ENCODE measurements at regions not wholly inside any gene's neighbourhood (a gene's known extent, or its start where the extent isn't known, plus 50 kb on each side); places are given as distances from the start of the nearest gene placed in this dataset.

DNA sequence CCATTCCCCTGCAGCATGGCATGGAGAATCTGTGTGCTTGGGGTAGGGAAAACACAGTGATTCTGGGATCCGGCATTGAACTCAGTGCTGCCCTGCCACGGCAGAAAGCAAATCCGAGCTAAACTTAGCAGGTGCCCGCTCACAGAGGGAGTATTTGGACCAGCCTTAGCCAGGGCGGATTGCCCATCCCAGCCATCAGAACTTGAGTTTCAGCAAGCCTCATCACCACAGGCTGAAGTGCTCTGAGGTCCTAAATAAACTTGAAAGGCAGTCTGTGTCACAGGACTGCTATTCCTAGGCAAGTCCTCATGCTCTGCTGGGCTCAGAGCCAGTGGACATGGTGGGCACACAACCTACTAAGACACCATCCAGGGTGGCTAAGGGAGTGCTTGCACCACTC is 86.2 kb upstream of the YPEL5 start:
- Histone ChIP-seq H2AFZ (no peak overlapping the region), H3K9me3 (ENCODE audit: control insufficient read depth, low read length) (no peaks in the 10 kb centered on the region), H3K36me3 (ENCODE audit: control insufficient read depth, insufficient read depth, low read length) (no peaks in the 10 kb centered on the region), H3K27me3 (ENCODE audit: control insufficient read depth, insufficient read depth, low read length) (no peaks in the 10 kb centered on the region), H3K4me1 (no peaks in the 10 kb centered on the region), H3K9ac (no peak overlapping the region), H3K4me3 (ENCODE audit: low read depth, low read length) (no peak overlapping the region), H3K79me2 (no peaks in the 10 kb centered on the region), H3K4me2 (ENCODE audit: low read length) (no peak overlapping the region), H3K27ac (no peak overlapping the region)
- TF ChIP-seq, protein P1, sequence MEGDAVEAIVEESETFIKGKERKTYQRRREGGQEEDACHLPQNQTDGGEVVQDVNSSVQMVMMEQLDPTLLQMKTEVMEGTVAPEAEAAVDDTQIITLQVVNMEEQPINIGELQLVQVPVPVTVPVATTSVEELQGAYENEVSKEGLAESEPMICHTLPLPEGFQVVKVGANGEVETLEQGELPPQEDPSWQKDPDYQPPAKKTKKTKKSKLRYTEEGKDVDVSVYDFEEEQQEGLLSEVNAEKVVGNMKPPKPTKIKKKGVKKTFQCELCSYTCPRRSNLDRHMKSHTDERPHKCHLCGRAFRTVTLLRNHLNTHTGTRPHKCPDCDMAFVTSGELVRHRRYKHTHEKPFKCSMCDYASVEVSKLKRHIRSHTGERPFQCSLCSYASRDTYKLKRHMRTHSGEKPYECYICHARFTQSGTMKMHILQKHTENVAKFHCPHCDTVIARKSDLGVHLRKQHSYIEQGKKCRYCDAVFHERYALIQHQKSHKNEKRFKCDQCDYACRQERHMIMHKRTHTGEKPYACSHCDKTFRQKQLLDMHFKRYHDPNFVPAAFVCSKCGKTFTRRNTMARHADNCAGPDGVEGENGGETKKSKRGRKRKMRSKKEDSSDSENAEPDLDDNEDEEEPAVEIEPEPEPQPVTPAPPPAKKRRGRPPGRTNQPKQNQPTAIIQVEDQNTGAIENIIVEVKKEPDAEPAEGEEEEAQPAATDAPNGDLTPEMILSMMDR (IDR thresholded peaks at IDR 0.05): no peak

DNA sequence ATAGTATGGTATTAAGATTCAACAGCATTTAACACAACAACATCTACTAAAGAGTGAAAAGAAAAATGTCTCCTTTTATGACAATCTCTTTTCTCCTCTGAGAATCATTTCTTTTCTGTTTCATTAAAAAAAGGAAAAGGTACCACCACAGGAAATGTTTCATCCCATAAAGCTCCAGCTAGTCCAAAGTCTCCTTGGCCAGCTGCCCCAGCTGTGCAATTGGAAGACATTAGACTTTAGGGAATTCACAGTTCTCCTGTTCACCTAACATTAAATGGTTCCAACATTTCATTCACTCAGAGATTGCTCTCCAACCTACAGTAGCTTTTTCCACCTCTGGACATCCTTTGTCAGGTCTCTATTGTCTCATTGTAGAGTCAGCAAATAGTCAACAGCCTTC is 78.7 kb upstream of the YPEL5 start:
- H3K9ac ChIP-seq: no peak overlapping the region
- no peak overlapping the region for H3K4me3 ChIP-seq (ENCODE audit: low read depth, low read length)
- no peaks in the 10 kb centered on the region for H3K27me3 ChIP-seq (ENCODE audit: control insufficient read depth, insufficient read depth, low read length)
- H3K9me3 ChIP-seq (ENCODE audit: control insufficient read depth, low read length): no peaks in the 10 kb centered on the region
- no peaks in the 10 kb centered on the region for H3K4me1 ChIP-seq
- no peaks in the 10 kb centered on the region for H3K36me3 ChIP-seq (ENCODE audit: control insufficient read depth, insufficient read depth, low read length)
- TF ChIP-seq, protein P1 (IDR thresholded peaks at IDR 0.05): no peak
- no peaks in the 10 kb centered on the region for H3K79me2 ChIP-seq
- no peak overlapping the region for H3K4me2 ChIP-seq (ENCODE audit: low read length)
- H2AFZ ChIP-seq: no peak overlapping the region
- no peak overlapping the region for H3K27ac ChIP-seq

DNA sequence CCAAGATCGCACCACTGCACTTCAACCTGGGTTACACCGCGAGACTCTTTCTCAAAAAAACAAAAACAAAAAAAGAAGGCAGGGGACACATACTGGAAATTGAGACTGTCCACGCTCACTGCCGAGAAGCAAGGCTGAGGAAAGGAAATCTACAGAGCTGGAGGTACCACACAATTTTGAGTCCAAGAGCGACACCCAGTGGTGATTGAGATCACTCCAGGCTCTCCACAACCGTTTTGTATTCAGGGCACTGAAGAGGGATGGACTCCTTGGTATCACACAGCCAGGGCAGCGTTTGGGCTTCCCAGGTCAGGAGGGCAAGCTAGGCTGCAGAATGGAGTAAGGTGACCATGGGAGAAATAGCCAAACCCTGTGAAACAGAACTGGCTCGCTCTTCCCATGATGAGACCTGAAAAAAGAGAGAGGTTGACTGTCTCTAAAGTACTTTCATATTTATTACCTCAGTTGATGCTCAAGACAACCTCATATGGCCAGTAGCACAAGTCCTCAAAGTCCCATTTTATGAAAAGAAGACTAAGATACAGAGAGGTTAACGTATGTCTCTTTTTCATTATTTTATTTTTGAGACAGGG is 74.5 kb upstream of the YPEL5 start:
- TF ChIP-seq, protein P1 (IDR thresholded peaks at IDR 0.05): peak; percentile 68
- H2AFZ ChIP-seq: no peak overlapping the region
- H3K4me1 ChIP-seq: no peaks in the 10 kb centered on the region
- no peaks in the 10 kb centered on the region for H3K9me3 ChIP-seq (ENCODE audit: control insufficient read depth, low read length)
- H3K36me3 ChIP-seq (ENCODE audit: control insufficient read depth, insufficient read depth, low read length): no peaks in the 10 kb centered on the region
- no peak overlapping the region for H3K4me3 ChIP-seq (ENCODE audit: low read depth, low read length)
- no peak overlapping the region for H3K9ac ChIP-seq
- no peaks in the 10 kb centered on the region for H3K27me3 ChIP-seq (ENCODE audit: control insufficient read depth, insufficient read depth, low read length)
- no peak overlapping the region for H3K4me2 ChIP-seq (ENCODE audit: low read length)
- H3K27ac ChIP-seq: no peak overlapping the region
- no peaks in the 10 kb centered on the region for H3K79me2 ChIP-seq

DNA sequence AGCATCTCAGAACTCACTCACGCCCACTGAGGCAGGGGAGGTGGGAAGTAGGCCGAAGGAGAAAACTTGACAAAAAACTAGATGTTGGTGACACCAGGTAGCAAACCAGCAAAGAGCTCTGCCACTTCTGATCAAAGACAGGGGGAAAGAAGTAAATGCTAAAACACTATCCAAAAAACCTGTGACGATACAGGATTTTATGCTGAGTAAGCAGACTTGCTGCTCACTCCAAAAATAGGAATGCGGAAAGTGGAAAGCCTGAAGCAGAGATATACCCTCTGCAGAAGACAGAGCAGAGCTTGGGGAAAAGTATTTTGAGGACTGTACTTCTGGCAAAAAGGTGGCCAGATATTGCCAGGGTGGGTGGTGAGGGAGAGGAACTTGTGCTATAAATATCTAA is 73.3 kb upstream of the YPEL5 start:
- no peak overlapping the region for H3K4me2 ChIP-seq (ENCODE audit: low read length)
- no peak overlapping the region for H3K9ac ChIP-seq
- no peaks in the 10 kb centered on the region for H3K9me3 ChIP-seq (ENCODE audit: control insufficient read depth, low read length)
- H3K27me3 ChIP-seq (ENCODE audit: control insufficient read depth, insufficient read depth, low read length): no peaks in the 10 kb centered on the region
- H3K27ac ChIP-seq: no peak overlapping the region
- TF ChIP-seq, protein P1 (IDR thresholded peaks at IDR 0.05): no peak
- no peaks in the 10 kb centered on the region for H3K4me1 ChIP-seq
- no peaks in the 10 kb centered on the region for H3K79me2 ChIP-seq
- H3K36me3 ChIP-seq (ENCODE audit: control insufficient read depth, insufficient read depth, low read length): no peaks in the 10 kb centered on the region
- H2AFZ ChIP-seq: no peak overlapping the region
- H3K4me3 ChIP-seq (ENCODE audit: low read depth, low read length): no peak overlapping the region

DNA sequence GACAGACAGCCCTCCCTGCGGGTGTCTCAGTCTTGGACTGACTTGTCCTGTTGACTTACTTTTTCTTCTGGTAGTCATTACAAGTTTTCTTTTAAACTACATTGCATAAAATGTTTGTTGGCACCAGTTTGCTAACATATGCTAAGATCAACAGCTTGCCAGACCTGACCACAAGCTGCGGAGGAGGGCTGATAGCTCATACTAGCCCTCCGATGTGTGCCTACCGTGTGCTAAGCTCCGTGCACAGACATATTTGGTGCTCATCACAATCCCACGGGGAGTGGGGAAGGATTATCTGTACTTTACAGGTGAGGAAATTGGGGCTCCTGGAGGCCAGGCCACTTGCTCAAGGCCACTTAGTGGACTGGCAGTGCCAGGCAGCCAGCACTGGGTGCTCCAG is 72.8 kb upstream of the YPEL5 start:
- Histone ChIP-seq H3K27ac (no peak overlapping the region), H3K9ac (no peak overlapping the region), H3K36me3 (ENCODE audit: control insufficient read depth, insufficient read depth, low read length) (no peaks in the 10 kb centered on the region), H3K79me2 (no peaks in the 10 kb centered on the region), H3K27me3 (ENCODE audit: control insufficient read depth, insufficient read depth, low read length) (no peaks in the 10 kb centered on the region), H3K4me1 (no peaks in the 10 kb centered on the region), H3K4me3 (ENCODE audit: low read depth, low read length) (no peak overlapping the region), H3K4me2 (ENCODE audit: low read length) (no peak overlapping the region), H2AFZ (no peak overlapping the region), H3K9me3 (ENCODE audit: control insufficient read depth, low read length) (no peaks in the 10 kb centered on the region)
- TF ChIP-seq, protein P1 (IDR thresholded peaks at IDR 0.05): no peak

Measured in parathyroid adenoma (tissue), 2 donors.